HG02973 (cell line): ENCODE measurements at regions not wholly inside any gene's neighbourhood (a gene's known extent, or its start where the extent isn't known, plus 50 kb on each side); places are given as distances from the start of the nearest gene placed in this dataset.
"Not testable (repeated sequence)": the region's sequence is repeated elsewhere in the genome, so short reads cannot be mapped to it uniquely, and the experiment has no call there.

Source experiments
- ATAC-seq: cut with Tn5 transposase; IDR thresholded peaks from one replicate; pipeline ENCODE4 v1.9.1; 2021; ENCODE audit warnings: moderate library complexity; ENCODE audit not compliant: unreplicated experiment

- ATAC-seq, result no peak
Observed at GRCh38 chrX:54615109-54615508, 85.1 kb downstream of the GNL3L start.

- no peak for ATAC-seq
Observed at GRCh38 chrX:54633641-54634040, 103.6 kb downstream of the GNL3L start.

- ATAC-seq, result no peak
Observed at GRCh38 chrX:54639018-54639345, 109.0 kb downstream of the GNL3L start.

- ATAC-seq, result peak; percentile 96
Observed at GRCh38 chrX:54639346-54640102, 109.5 kb downstream of the GNL3L start.

- ATAC-seq, result no peak
Observed at GRCh38 chrX:54640103-54640690, 110.2 kb downstream of the GNL3L start.

- ATAC-seq, result no peak
Observed at GRCh38 chrX:54640736-54641135, 110.7 kb downstream of the GNL3L start.

- ATAC-seq, result no peak
Observed at GRCh38 chrX:54641530-54641929, 111.5 kb downstream of the GNL3L start.

- ATAC-seq, result not testable (repeated sequence)
Observed at GRCh38 chrX:54647607-54648006, 117.6 kb downstream of the GNL3L start.

GRCh38 chrX:54659547-54659946 is 129.5 kb downstream of the GNL3L start:
- no peak for ATAC-seq

- no peak for ATAC-seq
Observed at GRCh38 chrX:54675762-54676161, 122.3 kb downstream of the ITIH6 start.

GRCh38 chrX:54695231-54695630 is 102.8 kb downstream of the ITIH6 start:
- ATAC-seq, result no peak

- peak; percentile 99 for ATAC-seq
Observed at GRCh38 chrX:54695816-54696487, 102.1 kb downstream of the ITIH6 start.
